ENCODE measurements at regions not wholly inside any gene's neighbourhood (a gene's known extent, or its start where the extent isn't known, plus 50 kb on each side); places are given as distances from the start of the nearest gene placed in this dataset.

DNA sequence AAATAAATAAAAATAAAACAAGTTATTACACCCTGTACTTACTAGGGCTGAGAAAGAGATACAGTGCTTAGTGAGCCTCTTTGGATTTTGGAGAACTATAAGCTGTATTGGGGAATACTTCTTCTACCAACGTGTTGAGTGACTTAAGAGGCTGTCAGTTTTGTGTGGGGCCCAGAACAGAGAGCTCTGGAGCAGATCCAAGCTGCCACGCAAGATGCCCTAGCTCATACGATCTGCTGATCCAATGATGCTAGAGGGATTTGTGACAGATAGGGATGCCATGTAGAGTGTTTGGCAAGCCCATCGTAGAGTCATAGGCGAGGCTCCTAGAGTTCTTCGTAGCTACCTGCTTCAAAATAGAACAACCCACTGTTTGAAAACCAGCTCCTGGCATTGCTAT, 60.3 kb upstream of the KLF3 start:
- Histone ChIP-seq H3K27ac (ENCODE audit: low read depth in 2 of 2, low read length in 1 of 2) (peak overlapping the region in 1 of 2 donors; percentile 9), H3K36me3 (ENCODE audit: control insufficient read depth in 2 of 2, insufficient read depth in 2 of 2, low read length in 1 of 2) (no peaks in the 10 kb centered on the region), H3K4me3 (ENCODE audit: low read depth in 1 of 2, low read length in 2 of 2) (no peak overlapping the region), H3K4me1 (ENCODE audit: control insufficient read depth in 2 of 2, insufficient read depth in 2 of 2, low read length in 1 of 2) (peaks cover 0 to 8% of the 10 kb centered on the region in 2 donors), H3K27me3 (ENCODE audit: control insufficient read depth in 1 of 2, insufficient read depth in 2 of 2, low read length in 2 of 2) (no peaks in the 10 kb centered on the region), H3K9me3 (ENCODE audit: control insufficient read depth in 2 of 2, insufficient read depth in 1 of 2, low read depth in 1 of 2, low read length in 1 of 2) (no peaks in the 10 kb centered on the region)
- WGBS, 2 donors, result 90% methylated on average over 6 of the region's 6 CpGs

DNA sequence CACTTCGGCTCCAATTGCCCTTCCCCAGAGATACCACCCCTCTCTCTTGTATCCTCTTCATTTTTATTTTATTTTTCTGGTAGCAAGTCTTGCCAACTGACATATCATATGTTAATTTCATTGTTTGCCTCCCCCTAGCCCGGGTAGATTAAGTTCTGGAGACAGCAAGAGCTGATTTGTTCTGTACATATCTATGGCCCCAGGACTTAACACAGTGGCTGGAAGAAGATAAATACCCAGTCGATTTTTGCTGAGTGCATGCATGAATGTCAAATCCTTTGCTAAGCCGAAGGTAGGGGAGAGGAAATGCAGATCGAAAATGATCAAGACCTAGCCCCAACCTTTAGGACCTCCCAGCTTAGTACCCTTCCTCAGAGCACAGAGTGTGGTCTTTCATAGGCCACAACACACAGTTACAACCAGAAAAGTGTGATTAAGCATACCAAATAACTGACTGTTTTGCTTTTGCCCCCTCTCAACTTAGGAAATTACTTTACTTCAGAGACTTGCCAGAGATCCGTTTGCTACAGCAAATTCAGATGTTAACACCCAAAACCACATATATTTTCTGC, 58.7 kb upstream of the KLF3 start:
- WGBS, 2 donors, result 59% methylated on average over 6 of the region's 6 CpGs
- no peaks in the 10 kb centered on the region for H3K27me3 ChIP-seq (ENCODE audit: control insufficient read depth in 1 of 2, insufficient read depth in 2 of 2, low read length in 2 of 2)
- no peaks in the 10 kb centered on the region for H3K9me3 ChIP-seq (ENCODE audit: control insufficient read depth in 2 of 2, insufficient read depth in 1 of 2, low read depth in 1 of 2, low read length in 1 of 2)
- no peaks in the 10 kb centered on the region for H3K36me3 ChIP-seq (ENCODE audit: control insufficient read depth in 2 of 2, insufficient read depth in 2 of 2, low read length in 1 of 2)
- H3K4me3 ChIP-seq (ENCODE audit: low read depth in 1 of 2, low read length in 2 of 2), result no peak overlapping the region
- H3K4me1 ChIP-seq (ENCODE audit: control insufficient read depth in 2 of 2, insufficient read depth in 2 of 2, low read length in 1 of 2), result peaks cover 0 to 8% of the 10 kb centered on the region in 2 donors
- no peak overlapping the region for H3K27ac ChIP-seq (ENCODE audit: low read depth in 2 of 2, low read length in 1 of 2)

DNA sequence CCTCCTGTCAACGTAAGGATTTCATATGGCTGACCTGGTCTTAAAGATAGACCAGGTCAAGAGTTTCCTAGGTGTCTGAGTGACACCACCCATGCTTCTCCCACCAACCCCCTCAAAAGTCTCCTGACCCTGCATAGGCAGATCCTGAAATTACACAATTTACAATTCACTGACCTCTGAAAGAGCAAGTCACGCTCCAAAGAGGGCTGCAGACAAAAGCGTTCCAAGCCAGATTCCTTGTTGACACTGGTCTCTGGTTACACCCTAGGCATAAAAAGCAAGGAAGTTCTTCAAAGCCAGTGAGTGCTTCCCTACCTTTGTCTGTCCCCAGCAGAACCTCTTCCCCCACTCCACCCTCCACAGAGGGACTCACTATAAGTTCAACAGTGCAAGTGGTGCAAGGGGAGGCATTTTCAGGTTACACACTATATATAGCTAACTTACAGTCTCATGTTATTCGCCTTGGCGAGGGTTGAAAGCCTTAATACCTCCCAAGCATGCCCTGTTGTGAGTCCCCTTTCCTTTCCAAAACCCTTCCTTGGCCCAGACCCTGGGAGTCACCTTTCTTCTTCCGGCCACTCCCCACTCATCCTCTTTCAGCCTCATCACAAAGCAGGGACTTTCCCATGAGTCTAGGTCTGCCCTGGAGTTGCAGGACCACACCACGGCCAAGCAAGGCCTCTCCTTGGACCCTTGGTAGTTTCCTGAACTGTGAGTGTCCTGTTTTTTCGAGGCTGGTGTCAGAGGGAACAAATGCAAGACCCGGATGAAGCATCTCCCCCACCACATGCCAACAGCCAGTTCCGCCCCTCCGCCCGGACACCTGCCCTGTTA, 58.0 kb upstream of the KLF3 start:
- no peaks in the 10 kb centered on the region for H3K9me3 ChIP-seq (ENCODE audit: control insufficient read depth in 2 of 2, insufficient read depth in 1 of 2, low read depth in 1 of 2, low read length in 1 of 2)
- H3K27ac ChIP-seq (ENCODE audit: low read depth in 2 of 2, low read length in 1 of 2), result no peak overlapping the region
- no peaks in the 10 kb centered on the region for H3K36me3 ChIP-seq (ENCODE audit: control insufficient read depth in 2 of 2, insufficient read depth in 2 of 2, low read length in 1 of 2)
- H3K27me3 ChIP-seq (ENCODE audit: control insufficient read depth in 1 of 2, insufficient read depth in 2 of 2, low read length in 2 of 2), result no peaks in the 10 kb centered on the region
- no peak overlapping the region for H3K4me3 ChIP-seq (ENCODE audit: low read depth in 1 of 2, low read length in 2 of 2)
- 76 to 79% methylated on average over 12 of the region's 12 CpGs for WGBS, 2 donors
- peaks cover 0 to 8% of the 10 kb centered on the region in 2 donors for H3K4me1 ChIP-seq (ENCODE audit: control insufficient read depth in 2 of 2, insufficient read depth in 2 of 2, low read length in 1 of 2)

GRCh38 chr4:38606587-38606905, 57.5 kb upstream of the KLF3 start:
- H3K4me1 ChIP-seq (ENCODE audit: control insufficient read depth in 2 of 2, insufficient read depth in 2 of 2, low read length in 1 of 2), result peaks cover 0 to 8% of the 10 kb centered on the region in 2 donors
- no peak overlapping the region for H3K4me3 ChIP-seq (ENCODE audit: low read depth in 1 of 2, low read length in 2 of 2)
- H3K36me3 ChIP-seq (ENCODE audit: control insufficient read depth in 2 of 2, insufficient read depth in 2 of 2, low read length in 1 of 2), result no peaks in the 10 kb centered on the region
- H3K27me3 ChIP-seq (ENCODE audit: control insufficient read depth in 1 of 2, insufficient read depth in 2 of 2, low read length in 2 of 2), result no peaks in the 10 kb centered on the region
- WGBS, 2 donors, result 90 to 92% methylated on average over 8 of the region's 8 CpGs
- H3K27ac ChIP-seq (ENCODE audit: low read depth in 2 of 2, low read length in 1 of 2), result no peak overlapping the region
- H3K9me3 ChIP-seq (ENCODE audit: control insufficient read depth in 2 of 2, insufficient read depth in 1 of 2, low read depth in 1 of 2, low read length in 1 of 2), result no peaks in the 10 kb centered on the region

GRCh38 chr4:38609614-38610013, 54.4 kb upstream of the KLF3 start:
- peaks cover 0 to 8% of the 10 kb centered on the region in 2 donors for H3K4me1 ChIP-seq (ENCODE audit: control insufficient read depth in 2 of 2, insufficient read depth in 2 of 2, low read length in 1 of 2)
- no peaks in the 10 kb centered on the region for H3K27me3 ChIP-seq (ENCODE audit: control insufficient read depth in 1 of 2, insufficient read depth in 2 of 2, low read length in 2 of 2)
- 60 to 64% methylated on average over 3 of the region's 3 CpGs for WGBS, 2 donors
- no peaks in the 10 kb centered on the region for H3K9me3 ChIP-seq (ENCODE audit: control insufficient read depth in 2 of 2, insufficient read depth in 1 of 2, low read depth in 1 of 2, low read length in 1 of 2)
- no peak overlapping the region for H3K4me3 ChIP-seq (ENCODE audit: low read depth in 1 of 2, low read length in 2 of 2)
- H3K36me3 ChIP-seq (ENCODE audit: control insufficient read depth in 2 of 2, insufficient read depth in 2 of 2, low read length in 1 of 2), result no peaks in the 10 kb centered on the region
- peak overlapping the region in 1 of 2 donors; percentile 45 for H3K27ac ChIP-seq (ENCODE audit: low read depth in 2 of 2, low read length in 1 of 2)

DNA sequence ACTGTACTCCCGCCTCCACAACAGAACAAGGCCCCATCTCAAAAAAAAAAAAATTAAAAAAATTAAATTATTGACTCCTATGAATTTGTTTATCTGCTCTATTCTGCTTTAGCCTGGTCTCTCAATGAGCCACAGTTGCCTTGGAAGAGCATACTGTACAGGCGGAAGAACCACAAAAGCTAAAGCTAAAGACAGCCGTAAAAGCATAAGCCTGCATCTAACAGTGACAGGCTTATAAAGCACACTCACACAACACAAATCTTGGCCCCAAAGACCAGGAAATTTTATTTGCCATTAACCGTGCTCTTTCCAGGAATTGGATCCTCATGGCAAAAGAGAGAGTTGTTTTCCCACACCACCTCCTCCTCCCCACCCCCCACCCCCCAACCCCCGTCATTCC, 53.5 kb upstream of the KLF3 start:
- Histone ChIP-seq H3K27me3 (ENCODE audit: control insufficient read depth in 1 of 2, insufficient read depth in 2 of 2, low read length in 2 of 2) (no peaks in the 10 kb centered on the region), H3K27ac (ENCODE audit: low read depth in 2 of 2, low read length in 1 of 2) (no peak overlapping the region), H3K4me1 (ENCODE audit: control insufficient read depth in 2 of 2, insufficient read depth in 2 of 2, low read length in 1 of 2) (peaks cover 0 to 8% of the 10 kb centered on the region in 2 donors), H3K9me3 (ENCODE audit: control insufficient read depth in 2 of 2, insufficient read depth in 1 of 2, low read depth in 1 of 2, low read length in 1 of 2) (no peaks in the 10 kb centered on the region), H3K36me3 (ENCODE audit: control insufficient read depth in 2 of 2, insufficient read depth in 2 of 2, low read length in 1 of 2) (no peaks in the 10 kb centered on the region), H3K4me3 (ENCODE audit: low read depth in 1 of 2, low read length in 2 of 2) (no peak overlapping the region)
- 68 to 79% methylated on average over 5 of the region's 5 CpGs for WGBS, 2 donors

- H3K4me1 ChIP-seq (ENCODE audit: control insufficient read depth in 2 of 2, insufficient read depth in 2 of 2, low read length in 1 of 2), result peaks cover 2 to 7% of the 10 kb centered on the region in 2 donors
- H3K36me3 ChIP-seq (ENCODE audit: control insufficient read depth in 2 of 2, insufficient read depth in 2 of 2, low read length in 1 of 2), result no peaks in the 10 kb centered on the region
- no peak overlapping the region for H3K4me3 ChIP-seq (ENCODE audit: low read depth in 1 of 2, low read length in 2 of 2)
- 53 to 58% methylated on average over 8 of the region's 8 CpGs for WGBS, 2 donors
- H3K27ac ChIP-seq (ENCODE audit: low read depth in 2 of 2, low read length in 1 of 2), result no peak overlapping the region
- H3K9me3 ChIP-seq (ENCODE audit: control insufficient read depth in 2 of 2, insufficient read depth in 1 of 2, low read depth in 1 of 2, low read length in 1 of 2), result no peaks in the 10 kb centered on the region
- H3K27me3 ChIP-seq (ENCODE audit: control insufficient read depth in 1 of 2, insufficient read depth in 2 of 2, low read length in 2 of 2), result no peaks in the 10 kb centered on the region
These were observed 53.0 kb upstream of the KLF3 start for GRCh38 chr4:38610966-38611431.

- WGBS, 2 donors, result 78 to 81% methylated on average over 3 of the region's 3 CpGs
- Histone ChIP-seq H3K4me1 (ENCODE audit: control insufficient read depth in 2 of 2, insufficient read depth in 2 of 2, low read length in 1 of 2) (peaks cover under 1 to 2% of the 10 kb centered on the region in 2 donors), H3K4me3 (ENCODE audit: low read depth in 1 of 2, low read length in 2 of 2) (no peak overlapping the region), H3K9me3 (ENCODE audit: control insufficient read depth in 2 of 2, insufficient read depth in 1 of 2, low read depth in 1 of 2, low read length in 1 of 2) (no peaks in the 10 kb centered on the region), H3K36me3 (ENCODE audit: control insufficient read depth in 2 of 2, insufficient read depth in 2 of 2, low read length in 1 of 2) (no peaks in the 10 kb centered on the region), H3K27ac (ENCODE audit: low read depth in 2 of 2, low read length in 1 of 2) (no peak overlapping the region), H3K27me3 (ENCODE audit: control insufficient read depth in 1 of 2, insufficient read depth in 2 of 2, low read length in 2 of 2) (no peaks in the 10 kb centered on the region)
These were observed 52.3 kb upstream of the KLF3 start for GRCh38 chr4:38611676-38612075.

GRCh38 chr4:38612646-38613414, 51.2 kb upstream of the KLF3 start:
- Histone ChIP-seq H3K9me3 (ENCODE audit: control insufficient read depth in 2 of 2, insufficient read depth in 1 of 2, low read depth in 1 of 2, low read length in 1 of 2) (no peaks in the 10 kb centered on the region), H3K4me3 (ENCODE audit: low read depth in 1 of 2, low read length in 2 of 2) (no peak overlapping the region), H3K36me3 (ENCODE audit: control insufficient read depth in 2 of 2, insufficient read depth in 2 of 2, low read length in 1 of 2) (no peaks in the 10 kb centered on the region), H3K4me1 (ENCODE audit: control insufficient read depth in 2 of 2, insufficient read depth in 2 of 2, low read length in 1 of 2) (peaks cover 0 to 2% of the 10 kb centered on the region in 2 donors), H3K27ac (ENCODE audit: low read depth in 2 of 2, low read length in 1 of 2) (no peak overlapping the region), H3K27me3 (ENCODE audit: control insufficient read depth in 1 of 2, insufficient read depth in 2 of 2, low read length in 2 of 2) (no peaks in the 10 kb centered on the region)
- 61 to 67% methylated on average over 6 of the region's 6 CpGs for WGBS, 2 donors

Data from esophagus (tissue), 2 donors.